ENCODE measurements at regions not wholly inside any gene's neighbourhood (a gene's known extent, or its start where the extent isn't known, plus 50 kb on each side); places are given as distances from the start of the nearest gene placed in this dataset.

- no peak for TF ChIP-seq POLR2A (IDR thresholded peaks at IDR 0.05; ENCODE audit: low read depth, low read length)
- TF ChIP-seq POLR2AphosphoS5 (IDR thresholded peaks at IDR 0.05; ENCODE audit: low read depth, low read length), result no peak
These were observed 179.6 kb downstream of the AIPL1 start for GRCh38 chr17:6255322-6255721.
